Natural killer cell (primary cell): ENCODE measurements at regions not wholly inside any gene's neighbourhood (a gene's known extent, or its start where the extent isn't known, plus 50 kb on each side); places are given as distances from the start of the nearest gene placed in this dataset.

Experiments used
- ATAC-seq, 3 donors: fragments of 150-1000 bp in 2 of 3; fragments of 200-7000 bp in 1 of 3; cut with Tn5 transposase; 1 replicate in 1 of 3; 2 replicates in 2 of 3; pipeline ENCODE4 v1.10.0; 2021; ENCODE audit warnings: mild to moderate bottlenecking in 2 of 3, moderate library complexity in 2 of 3
- DNase-seq, 2 donors: peaks; one replicate each; pipeline versions ENCODE4 v3.0.0 to v3.0.0-alpha.2; 2013 to 2021; ENCODE audit warnings: mixed read lengths in 1 of 2
- H3K27ac ChIP-seq: one replicate; pipeline ENCODE4 v1.5.1; 2013; ENCODE audit warnings: mild to moderate bottlenecking, low read length
- H3K27me3 ChIP-seq: one replicate; pipeline ENCODE4 v1.6.1; 2013; ENCODE audit warnings: low read length; ENCODE audit not compliant: control insufficient read depth, insufficient read depth
- H3K36me3 ChIP-seq: one replicate; pipeline ENCODE4 v1.6.1; 2013; ENCODE audit warnings: low read length; ENCODE audit not compliant: control insufficient read depth, insufficient read depth
- H3K4me1 ChIP-seq: one replicate; pipeline ENCODE4 v1.6.1; 2013; ENCODE audit warnings: low read length; ENCODE audit not compliant: control insufficient read depth, insufficient read depth
- H3K4me3 ChIP-seq: one replicate; pipeline ENCODE4 v1.5.1; 2013; ENCODE audit warnings: low read length
- H3K9me3 ChIP-seq: one replicate; pipeline ENCODE4 v1.6.1; 2013; ENCODE audit warnings: low read length; ENCODE audit not compliant: control insufficient read depth, insufficient read depth
- H3K27ac Mint-ChIP-seq, 2 donors: one replicate each; pipeline ENCODE4 v1.8.0; 2022; ENCODE audit warnings: mild to moderate bottlenecking in 2 of 2, mixed read lengths in 2 of 2, moderate library complexity in 1 of 2
- H3K27me3 Mint-ChIP-seq, 2 donors: one replicate each; pipeline ENCODE4 v1.8.0; 2022; ENCODE audit warnings: low read depth in 2 of 2, mixed read lengths in 2 of 2
- H3K36me3 Mint-ChIP-seq: one replicate; pipeline ENCODE4 v1.8.0; 2022; ENCODE audit warnings: mixed read lengths
- H3K4me1 Mint-ChIP-seq, 2 donors: one replicate each; pipeline ENCODE4 v1.8.0; 2022; ENCODE audit warnings: mixed read lengths in 2 of 2
- H3K4me3 Mint-ChIP-seq: one replicate; pipeline ENCODE4 v1.8.0; 2022; ENCODE audit warnings: mild to moderate bottlenecking, moderate library complexity, mixed read lengths
- H3K9me3 Mint-ChIP-seq, 2 donors: one replicate each; pipeline ENCODE4 v1.8.0; 2022; ENCODE audit warnings: mixed read lengths in 2 of 2
- CTCF ChIP-seq: fragments of 200-600 bp; IDR thresholded peaks from one replicate; pipeline ENCODE4 v1.8.0; 2022; ENCODE audit warnings: antibody characterized with exemption
- WGBS: methylation state at CpG from one replicate; pipeline ENCODE4 v1.1.7; 2013; ENCODE audit warnings: missing lambda C conversion rate; ENCODE audit not compliant: insufficient coverage; 5-methylcytosine and 5-hydroxymethylcytosine counted together
- intact Hi-C: fragments of 100-400 bp; cut with micrococcal nuclease; formaldehyde crosslinking; loops from one replicate; pipeline ENCODE4 v1.14.2; 2022

GRCh38 chr12:107539196-107539939 is 146.2 kb upstream of the PWP1 start:
- 87% methylated on average over 4 of the region's 5 CpGs for WGBS
- Histone ChIP-seq H3K4me3 (no peak overlapping the region), H3K27ac (no peak overlapping the region), H3K9me3 (no peaks in the 10 kb centered on the region), H3K27me3 (no peaks in the 10 kb centered on the region), H3K36me3 (no peaks in the 10 kb centered on the region), H3K4me1 (peaks cover 11% of the 10 kb centered on the region)
- no peak for TF ChIP-seq CTCF
- peaks cover 26 to 36% of the 10 kb centered on the region in 2 donors for H3K4me1 Mint-ChIP-seq
- H3K9me3 Mint-ChIP-seq, result no peaks in the 10 kb centered on the region
- H3K36me3 Mint-ChIP-seq, result no peaks in the 10 kb centered on the region
- H3K27me3 Mint-ChIP-seq, result no peaks in the 10 kb centered on the region
- H3K4me3 Mint-ChIP-seq, result no peak overlapping the region
- intact Hi-C loops, result no loop called here
- no peak overlapping the region for H3K27ac Mint-ChIP-seq
- ATAC-seq (no peak), DNase-seq (no peak)

- Mint-ChIP-seq H3K36me3 (no peaks in the 10 kb centered on the region), H3K27me3 (no peaks in the 10 kb centered on the region), H3K4me3 (no peak overlapping the region), H3K9me3 (no peaks in the 10 kb centered on the region), H3K4me1 (peaks cover 21 to 36% of the 10 kb centered on the region in 2 donors), H3K27ac (no peak overlapping the region)
- DNase-seq (no peak), ATAC-seq (no peak)
- Histone ChIP-seq H3K27me3 (no peaks in the 10 kb centered on the region), H3K4me1 (peaks cover 11% of the 10 kb centered on the region), H3K4me3 (no peak overlapping the region), H3K36me3 (no peaks in the 10 kb centered on the region), H3K9me3 (no peaks in the 10 kb centered on the region), H3K27ac (no peak overlapping the region)
- 87% methylated on average over 4 of the region's 7 CpGs for WGBS
- TF ChIP-seq CTCF, result no peak
- intact Hi-C loops, result no loop called here
These were observed 144.4 kb upstream of the PWP1 start for GRCh38 chr12:107541001-107541705.

GRCh38 chr12:107543416-107543815 is 142.2 kb upstream of the PWP1 start:
- intact Hi-C loops, result no loop called here
- H3K36me3 Mint-ChIP-seq, result no peaks in the 10 kb centered on the region

More at GRCh38 chr12:107543416-107543815, 142.2 kb upstream of the PWP1 start:
- peaks cover 4 to 22% of the 10 kb centered on the region in 2 donors for H3K4me1 Mint-ChIP-seq
- H3K27me3 Mint-ChIP-seq, result no peaks in the 10 kb centered on the region
- TF ChIP-seq CTCF, result no peak
- H3K4me3 ChIP-seq, result no peak overlapping the region
- H3K27ac ChIP-seq, result no peak overlapping the region
- H3K27ac Mint-ChIP-seq, result no peak overlapping the region
- DNase-seq (no peak), ATAC-seq (no peak)
- H3K27me3 ChIP-seq, result no peaks in the 10 kb centered on the region
- 97% methylated on average over 5 of the region's 5 CpGs for WGBS
- no peak overlapping the region for H3K4me3 Mint-ChIP-seq
- H3K36me3 ChIP-seq, result no peaks in the 10 kb centered on the region
- H3K9me3 Mint-ChIP-seq, result no peaks in the 10 kb centered on the region
- no peaks in the 10 kb centered on the region for H3K9me3 ChIP-seq
- no peaks in the 10 kb centered on the region for H3K4me1 ChIP-seq
